ENCODE measurements at regions not wholly inside any gene's neighbourhood (a gene's known extent, or its start where the extent isn't known, plus 50 kb on each side); places are given as distances from the start of the nearest gene placed in this dataset.

DNA sequence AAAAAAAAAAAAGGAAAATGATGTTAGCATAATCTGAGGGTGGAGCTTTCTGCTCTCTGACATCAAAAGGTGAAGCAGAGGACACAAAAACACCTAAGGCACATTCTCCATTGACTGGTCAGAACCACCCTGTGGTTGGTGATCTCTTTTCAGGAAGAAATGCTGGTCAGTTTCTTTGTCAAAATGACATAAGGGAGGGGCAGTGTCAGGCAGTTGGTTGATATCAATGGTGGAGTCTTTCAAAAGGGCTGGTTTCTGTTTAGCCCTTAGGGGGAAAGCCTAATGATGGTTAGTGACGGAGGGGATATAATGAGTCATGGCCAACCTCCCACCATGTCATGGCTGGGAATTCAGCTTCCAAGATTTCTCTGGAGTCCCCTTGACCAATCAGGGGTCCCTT, 185.9 kb upstream of the GBE1 start:
- TF ChIP-seq TAF1 (IDR thresholded peaks at IDR 0.05; ENCODE audit: borderline replicate concordance, insufficient read depth, low read length) (no peak), SIN3A (IDR thresholded peaks at IDR 0.05; ENCODE audit: borderline replicate concordance, insufficient read depth, low read length) (no peak), FOXP2 (optimal IDR thresholded peaks at IDR 0.05; ENCODE audit: borderline replicate concordance, extremely low read depth, extremely low read length, insufficient read depth) (no peak), POLR2AphosphoS5 (IDR thresholded peaks at IDR 0.05; ENCODE audit: low read depth, low read length) (no peak)
- TF ChIP-seq, protein P1, sequence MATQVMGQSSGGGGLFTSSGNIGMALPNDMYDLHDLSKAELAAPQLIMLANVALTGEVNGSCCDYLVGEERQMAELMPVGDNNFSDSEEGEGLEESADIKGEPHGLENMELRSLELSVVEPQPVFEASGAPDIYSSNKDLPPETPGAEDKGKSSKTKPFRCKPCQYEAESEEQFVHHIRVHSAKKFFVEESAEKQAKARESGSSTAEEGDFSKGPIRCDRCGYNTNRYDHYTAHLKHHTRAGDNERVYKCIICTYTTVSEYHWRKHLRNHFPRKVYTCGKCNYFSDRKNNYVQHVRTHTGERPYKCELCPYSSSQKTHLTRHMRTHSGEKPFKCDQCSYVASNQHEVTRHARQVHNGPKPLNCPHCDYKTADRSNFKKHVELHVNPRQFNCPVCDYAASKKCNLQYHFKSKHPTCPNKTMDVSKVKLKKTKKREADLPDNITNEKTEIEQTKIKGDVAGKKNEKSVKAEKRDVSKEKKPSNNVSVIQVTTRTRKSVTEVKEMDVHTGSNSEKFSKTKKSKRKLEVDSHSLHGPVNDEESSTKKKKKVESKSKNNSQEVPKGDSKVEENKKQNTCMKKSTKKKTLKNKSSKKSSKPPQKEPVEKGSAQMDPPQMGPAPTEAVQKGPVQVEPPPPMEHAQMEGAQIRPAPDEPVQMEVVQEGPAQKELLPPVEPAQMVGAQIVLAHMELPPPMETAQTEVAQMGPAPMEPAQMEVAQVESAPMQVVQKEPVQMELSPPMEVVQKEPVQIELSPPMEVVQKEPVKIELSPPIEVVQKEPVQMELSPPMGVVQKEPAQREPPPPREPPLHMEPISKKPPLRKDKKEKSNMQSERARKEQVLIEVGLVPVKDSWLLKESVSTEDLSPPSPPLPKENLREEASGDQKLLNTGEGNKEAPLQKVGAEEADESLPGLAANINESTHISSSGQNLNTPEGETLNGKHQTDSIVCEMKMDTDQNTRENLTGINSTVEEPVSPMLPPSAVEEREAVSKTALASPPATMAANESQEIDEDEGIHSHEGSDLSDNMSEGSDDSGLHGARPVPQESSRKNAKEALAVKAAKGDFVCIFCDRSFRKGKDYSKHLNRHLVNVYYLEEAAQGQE (IDR thresholded peaks at IDR 0.05; ENCODE audit: insufficient read depth in 1 of 2, low read depth in 2 of 2, low read length in 2 of 2), result no peak

GRCh38 chr3:81938681-81939080, 177.2 kb upstream of the GBE1 start:
- no peak for TF ChIP-seq TAF1 (IDR thresholded peaks at IDR 0.05; ENCODE audit: borderline replicate concordance, insufficient read depth, low read length)
- no peak for TF ChIP-seq FOXP2 (optimal IDR thresholded peaks at IDR 0.05; ENCODE audit: borderline replicate concordance, extremely low read depth, extremely low read length, insufficient read depth)
- TF ChIP-seq, protein P1 (IDR thresholded peaks at IDR 0.05; ENCODE audit: insufficient read depth in 1 of 2, low read depth in 2 of 2, low read length in 2 of 2), result no peak
- TF ChIP-seq POLR2AphosphoS5 (IDR thresholded peaks at IDR 0.05; ENCODE audit: low read depth, low read length), result no peak
- no peak for TF ChIP-seq SIN3A (IDR thresholded peaks at IDR 0.05; ENCODE audit: borderline replicate concordance, insufficient read depth, low read length)

GRCh38 chr3:81936817-81937216, 175.4 kb upstream of the GBE1 start:
- no peak for TF ChIP-seq TAF1 (IDR thresholded peaks at IDR 0.05; ENCODE audit: borderline replicate concordance, insufficient read depth, low read length)
- TF ChIP-seq FOXP2 (optimal IDR thresholded peaks at IDR 0.05; ENCODE audit: borderline replicate concordance, extremely low read depth, extremely low read length, insufficient read depth), result no peak

- TF ChIP-seq TAF1 (IDR thresholded peaks at IDR 0.05; ENCODE audit: borderline replicate concordance, insufficient read depth, low read length), result no peak
- TF ChIP-seq, protein P1 (IDR thresholded peaks at IDR 0.05; ENCODE audit: insufficient read depth in 1 of 2, low read depth in 2 of 2, low read length in 2 of 2), result no peak
Measured at GRCh38 chr3:81932681-81933080, 171.2 kb upstream of the GBE1 start.

DNA sequence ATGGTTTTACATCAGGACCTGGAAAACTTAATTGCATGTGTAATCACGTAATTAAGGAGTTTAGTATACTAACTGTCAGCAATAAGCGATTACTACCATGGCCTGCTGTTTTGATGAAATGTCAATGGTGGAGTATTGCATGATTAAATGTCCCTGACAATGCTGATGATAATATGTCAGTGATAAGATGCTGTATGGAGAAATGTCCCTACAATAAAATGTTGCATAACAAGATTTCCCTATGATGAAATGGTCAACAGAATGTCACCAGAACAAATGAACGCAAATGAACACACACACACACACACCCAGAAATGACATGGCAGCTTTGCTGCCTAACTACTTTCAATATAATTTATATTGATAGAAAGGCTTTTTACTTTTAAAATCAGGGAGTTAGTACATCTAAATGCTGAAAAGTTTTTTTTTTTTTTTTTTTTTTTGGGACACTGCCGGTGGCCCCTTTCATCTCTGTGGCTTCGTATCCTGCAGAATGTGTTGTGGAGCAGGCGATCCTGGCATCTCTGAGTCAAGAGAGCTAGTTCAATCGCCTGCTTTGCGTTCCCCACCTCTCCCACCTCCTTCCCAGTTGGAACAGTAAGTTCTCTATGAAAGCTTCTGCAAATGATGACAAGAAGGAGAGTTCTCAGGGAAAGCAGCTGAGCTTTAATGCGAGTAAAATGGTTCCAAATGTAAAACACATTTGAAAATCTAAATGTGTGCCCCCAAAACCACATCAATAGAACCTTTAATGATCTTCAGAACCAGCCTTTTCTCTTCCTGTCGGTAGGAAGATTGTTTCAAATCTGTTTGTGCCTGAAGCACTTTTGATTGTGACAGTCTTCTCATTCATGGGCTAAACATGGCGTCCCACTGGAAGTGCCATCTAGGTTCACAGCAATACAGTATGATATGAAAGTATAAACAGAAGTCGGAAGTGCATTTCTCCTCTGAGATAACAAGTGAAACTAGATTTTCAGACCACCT, 170.1 kb upstream of the GBE1 start:
- TF ChIP-seq, protein P1 (IDR thresholded peaks at IDR 0.05; ENCODE audit: insufficient read depth in 1 of 2, low read depth in 2 of 2, low read length in 2 of 2), result no peak
- TF ChIP-seq SIN3A (IDR thresholded peaks at IDR 0.05; ENCODE audit: borderline replicate concordance, insufficient read depth, low read length), result no peak
- TF ChIP-seq FOXP2 (optimal IDR thresholded peaks at IDR 0.05; ENCODE audit: borderline replicate concordance, extremely low read depth, extremely low read length, insufficient read depth), result no peak
- no peak for TF ChIP-seq POLR2AphosphoS5 (IDR thresholded peaks at IDR 0.05; ENCODE audit: low read depth, low read length)
- no peak for TF ChIP-seq TAF1 (IDR thresholded peaks at IDR 0.05; ENCODE audit: borderline replicate concordance, insufficient read depth, low read length)
